ENCODE measurements at regions not wholly inside any gene's neighbourhood (a gene's known extent, or its start where the extent isn't known, plus 50 kb on each side); places are given as distances from the start of the nearest gene placed in this dataset.

DNA sequence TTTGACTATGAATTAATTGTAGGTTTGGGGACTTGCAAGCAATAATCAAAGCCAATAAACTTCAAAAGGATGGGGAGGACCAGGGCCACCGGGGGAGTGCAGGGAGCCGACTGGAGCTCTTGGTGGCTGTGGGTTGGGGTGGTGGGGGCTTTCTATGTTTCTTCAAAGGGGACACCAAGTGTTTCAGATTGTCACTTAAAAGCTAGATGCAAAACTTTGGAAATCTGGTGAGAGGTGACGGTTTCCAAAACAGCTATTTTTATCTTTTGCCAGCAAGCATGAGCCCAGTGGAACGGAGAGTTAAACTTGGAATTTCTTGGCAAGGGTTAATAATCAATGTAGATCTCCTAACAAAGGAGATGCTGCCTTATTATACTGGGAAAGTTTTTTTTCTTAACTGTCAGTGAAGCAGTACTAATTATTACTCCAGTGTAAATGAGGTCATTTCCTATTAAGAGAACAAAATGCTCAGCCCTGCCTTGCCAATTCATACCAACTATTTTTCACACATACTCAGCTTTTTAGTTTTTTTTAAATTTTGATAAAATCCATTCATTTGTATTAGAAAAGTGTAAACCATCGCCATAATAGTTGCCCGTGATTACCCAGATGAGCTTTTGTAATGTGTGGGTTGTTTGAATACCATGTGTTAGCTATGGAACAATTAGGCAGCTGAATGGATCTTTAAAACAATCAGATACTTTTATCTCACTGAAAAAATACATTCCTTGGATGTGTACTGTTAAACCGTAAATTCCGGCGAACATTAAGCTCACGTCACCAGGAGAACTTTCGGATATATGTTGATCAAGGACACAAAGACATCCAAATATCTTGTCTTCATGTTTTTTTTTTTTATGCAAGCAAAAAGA is 95.9 kb upstream of the ZNF536 start:
- TF ChIP-seq CTCF (IDR thresholded peaks at IDR 0.05; ENCODE audit: insufficient read depth in 1 of 2, low read depth in 1 of 2, low read length in 1 of 2, severe bottlenecking in 1 of 2, unreplicated experiment in 1 of 2): no peak
- H3K4me1 Mint-ChIP-seq (ENCODE audit: low read depth, unreplicated experiment): no peaks in the 10 kb centered on the region
- no peaks in the 10 kb centered on the region for H3K9me3 Mint-ChIP-seq (ENCODE audit: unreplicated experiment)
- intact Hi-C loops (cut with micrococcal nuclease; ENCODE audit: unreplicated experiment): no loop called here
- Histone ChIP-seq H3K27me3 (replicated peaks; ENCODE audit: control insufficient read depth, insufficient read depth, low read length) (no peaks in the 10 kb centered on the region), H3K4me1 (no peaks in the 10 kb centered on the region), H3K36me3 (ENCODE audit: control insufficient read depth, insufficient read depth, low read length) (no peaks in the 10 kb centered on the region), H3K4me3 (ENCODE audit: low read depth, low read length) (no peak overlapping the region), H3K9me3 (no peaks in the 10 kb centered on the region)
- ChIA-PET CTCF (no interaction called here), POLR2A (no interaction called here)
- no peak overlapping the region for H3K27ac Mint-ChIP-seq (ENCODE audit: unreplicated experiment)
- no TSS peak for BruUV-seq (replicated peaks)
- H3K27me3 Mint-ChIP-seq (ENCODE audit: insufficient read depth, unreplicated experiment): peaks cover 23% of the 10 kb centered on the region
- H3K36me3 Mint-ChIP-seq (ENCODE audit: insufficient read depth, unreplicated experiment): no peaks in the 10 kb centered on the region
- no peak overlapping the region for H3K4me3 Mint-ChIP-seq (ENCODE audit: unreplicated experiment)
- DNase-seq: no peak

- BruUV-seq (replicated peaks): no TSS peak
These were observed 95.3 kb upstream of the ZNF536 start for GRCh38 chr19:30276883-30277280.

More at GRCh38 chr19:30276883-30277280, 95.3 kb upstream of the ZNF536 start:
- peaks cover 23% of the 10 kb centered on the region for H3K27me3 Mint-ChIP-seq (ENCODE audit: insufficient read depth, unreplicated experiment)
- intact Hi-C loops (cut with micrococcal nuclease; ENCODE audit: unreplicated experiment): no loop called here
- ChIA-PET CTCF (no interaction called here), POLR2A (no interaction called here)
- no peak overlapping the region for H3K4me3 Mint-ChIP-seq (ENCODE audit: unreplicated experiment)
- DNase-seq: no peak
- no peaks in the 10 kb centered on the region for H3K36me3 ChIP-seq (ENCODE audit: control insufficient read depth, insufficient read depth, low read length)
- no peaks in the 10 kb centered on the region for H3K36me3 Mint-ChIP-seq (ENCODE audit: insufficient read depth, unreplicated experiment)
- no peaks in the 10 kb centered on the region for H3K9me3 ChIP-seq
- no peaks in the 10 kb centered on the region for H3K27me3 ChIP-seq (replicated peaks; ENCODE audit: control insufficient read depth, insufficient read depth, low read length)
- no peak overlapping the region for H3K4me3 ChIP-seq (ENCODE audit: low read depth, low read length)
- no peaks in the 10 kb centered on the region for H3K9me3 Mint-ChIP-seq (ENCODE audit: unreplicated experiment)
- H3K4me1 ChIP-seq: no peaks in the 10 kb centered on the region
- no peak overlapping the region for H3K27ac Mint-ChIP-seq (ENCODE audit: unreplicated experiment)
- H3K4me1 Mint-ChIP-seq (ENCODE audit: low read depth, unreplicated experiment): no peaks in the 10 kb centered on the region
- TF ChIP-seq CTCF (IDR thresholded peaks at IDR 0.05; ENCODE audit: insufficient read depth in 1 of 2, low read depth in 1 of 2, low read length in 1 of 2, severe bottlenecking in 1 of 2, unreplicated experiment in 1 of 2): no peak
